Right lobe of liver (tissue), 6 donors: ENCODE measurements at regions not wholly inside any gene's neighbourhood (a gene's known extent, or its start where the extent isn't known, plus 50 kb on each side); places are given as distances from the start of the nearest gene placed in this dataset.

Experiments used
- ATAC-seq, 4 donors: fragments of 200-7000 bp; cut with Tn5 transposase; one replicate each; pipeline ENCODE4 v1.9.1; 2020; ENCODE audit warnings: mild to moderate bottlenecking in 4 of 4, moderate library complexity in 4 of 4
- DNase-seq, 3 donors: peaks; one replicate each; pipeline ENCODE4 v3.0.0-alpha.2; 2020
- H3K27ac ChIP-seq, 3 donors: fragments of 200-600 bp; one replicate each; pipeline ENCODE4 v1.8.0; 2022
- H3K27me3 ChIP-seq, 2 donors: fragments of 200-600 bp; one replicate each; pipeline ENCODE4 v1.8.0; 2022
- H3K36me3 ChIP-seq, 4 donors: fragments of 200-600 bp; sonication (generic) in 1 of 4; one replicate each; pipeline versions ENCODE4 v1.5.1 to v1.8.0; 2017 to 2022; ENCODE audit warnings: control low read depth in 1 of 4
- H3K4me1 ChIP-seq, 4 donors: fragments of 200-600 bp; sonication (generic) in 1 of 4; one replicate each; pipeline versions ENCODE4 v1.5.1 to v1.8.0; 2017 to 2022; ENCODE audit warnings: control low read depth in 1 of 4
- H3K4me3 ChIP-seq, 3 donors: fragments of 200-600 bp; one replicate each; pipeline ENCODE4 v1.8.0; 2022
- H3K9me3 ChIP-seq, 4 donors: fragments of 200-600 bp; sonication (generic) in 1 of 4; one replicate each; pipeline versions ENCODE4 v1.5.1 to v1.8.0; 2017 to 2022; ENCODE audit warnings: control low read depth in 1 of 4
- CTCF ChIP-seq, 4 donors: fragments of 200-600 bp in 3 of 4; fragments of 450-650 bp in 1 of 4; IDR thresholded peaks; one replicate each; pipeline versions ENCODE4 v1.5.1 to v1.8.0; 2016 to 2022; ENCODE audit warnings: antibody characterized with exemption in 4 of 4, mild to moderate bottlenecking in 2 of 4
- POLR2A ChIP-seq: fragments of 450-650 bp; IDR thresholded peaks from one replicate; pipeline ENCODE4 v1.6.1; 2017; ENCODE audit warnings: antibody characterized with exemption, mild to moderate bottlenecking
- WGBS: methylation state at CpG from one replicate; pipeline ENCODE4 v1.1.6; 2018; ENCODE audit warnings: low coverage, low lambda C conversion rate; ENCODE audit not compliant: insufficient coverage; ENCODE audit errors: missing lambda C conversion rate; 5-methylcytosine and 5-hydroxymethylcytosine counted together
- intact Hi-C, 2 donors: fragments of 100-400 bp; cut with DNase I; formaldehyde crosslinking; loops; one replicate each; pipeline versions ENCODE4 v1.11.2 to v1.14.1; 2022
- donor health status: DM: no; HTN: yes; CAD: no.
- donor health status: DM: no; HTN: no; CAD: no.
- donor health status: DM: no; HTN: no; CAD: no.
- donor health status: DM: no; HTN: yes; CAD: no.
- donor health status: DM: no; HTN: yes; CAD: no.

- no peaks in the 10 kb centered on the region for H3K4me1 ChIP-seq
- 81% methylated on average over 5 of the region's 8 CpGs for whole genome bisulfite sequencing
- H3K4me3 ChIP-seq, result no peak overlapping the region
- H3K9me3 ChIP-seq, result no peaks in the 10 kb centered on the region
- no peaks in the 10 kb centered on the region for H3K27me3 ChIP-seq
- H3K27ac ChIP-seq, result no peak overlapping the region
- intact Hi-C loops, result no loop called here
- H3K36me3 ChIP-seq, result no peaks in the 10 kb centered on the region
- ATAC-seq, result no peak
- no peak for TF ChIP-seq CTCF (IDR thresholded peaks at IDR 0.05)
- no peak for TF ChIP-seq POLR2A
- DNase-seq, result no peak
Measured at GRCh38 chr2:7609974-7610373, 692.8 kb downstream of the RNF144A start.

- no peak for ATAC-seq
- intact Hi-C loops, result no loop called here
- Histone ChIP-seq H3K27ac (no peak overlapping the region), H3K4me1 (no peaks in the 10 kb centered on the region), H3K36me3 (no peaks in the 10 kb centered on the region), H3K4me3 (no peak overlapping the region), H3K27me3 (no peaks in the 10 kb centered on the region), H3K9me3 (no peaks in the 10 kb centered on the region)
- DNase-seq, result no peak
- 50% methylated on average over 3 of the region's 4 CpGs for WGBS
- no peak for TF ChIP-seq POLR2A
- TF ChIP-seq CTCF (IDR thresholded peaks at IDR 0.05), result no peak
Measured at GRCh38 chr2:7611750-7612149, 694.5 kb downstream of the RNF144A start.

- no peaks in the 10 kb centered on the region for H3K4me1 ChIP-seq
Measured at GRCh38 chr2:7612969-7613368, 695.8 kb downstream of the RNF144A start.

GRCh38 chr2:7613831-7614230 lies 696.6 kb downstream of the RNF144A start:
- no peaks in the 10 kb centered on the region for H3K9me3 ChIP-seq
- ATAC-seq (no peak), DNase-seq (no peak)
- no peak for TF ChIP-seq POLR2A
- no peak for TF ChIP-seq CTCF (IDR thresholded peaks at IDR 0.05)
- no peak overlapping the region for H3K4me3 ChIP-seq
- H3K27ac ChIP-seq, result no peak overlapping the region
- H3K36me3 ChIP-seq, result no peaks in the 10 kb centered on the region
- intact Hi-C loops, result no loop called here
- WGBS, result 67% methylated on average over 4 of the region's 6 CpGs
- no peaks in the 10 kb centered on the region for H3K4me1 ChIP-seq
- H3K27me3 ChIP-seq, result no peaks in the 10 kb centered on the region

More at GRCh38 chr2:7612969-7613368, 695.8 kb downstream of the RNF144A start:
- ATAC-seq, result no peak
- intact Hi-C loops, result no loop called here
- H3K4me3 ChIP-seq, result no peak overlapping the region
- WGBS, result 39% methylated on average over 3 of the region's 3 CpGs
- H3K36me3 ChIP-seq, result no peaks in the 10 kb centered on the region
- H3K27ac ChIP-seq, result no peak overlapping the region
- TF ChIP-seq CTCF (IDR thresholded peaks at IDR 0.05), result no peak
- no peak for TF ChIP-seq POLR2A
- no peaks in the 10 kb centered on the region for H3K9me3 ChIP-seq
- no peaks in the 10 kb centered on the region for H3K27me3 ChIP-seq
- no peak for DNase-seq

- H3K27ac ChIP-seq, result no peak overlapping the region
- ATAC-seq (no peak), DNase-seq (no peak)
- H3K4me3 ChIP-seq, result no peak overlapping the region
- H3K9me3 ChIP-seq, result no peaks in the 10 kb centered on the region
- no peaks in the 10 kb centered on the region for H3K27me3 ChIP-seq
- WGBS, result 61% methylated on average over 3 of the region's 3 CpGs
- H3K4me1 ChIP-seq, result no peaks in the 10 kb centered on the region
- H3K36me3 ChIP-seq, result no peaks in the 10 kb centered on the region
- intact Hi-C loops, result no loop called here
- no peak for TF ChIP-seq POLR2A
- TF ChIP-seq CTCF (IDR thresholded peaks at IDR 0.05), result no peak
Measured at GRCh38 chr2:7618031-7618430, 700.8 kb downstream of the RNF144A start.
